NCI-H187 (cell line): ENCODE measurements at regions not wholly inside any gene's neighbourhood (a gene's known extent, or its start where the extent isn't known, plus 50 kb on each side); places are given as distances from the start of the nearest gene placed in this dataset.
A peak's percentile ranks its signal among the peaks of the same experiment; 100 is the strongest.
"Not testable (repeated sequence)": the region's sequence is repeated elsewhere in the genome, so short reads cannot be mapped to it uniquely, and the experiment has no call there.

Experiments
- DNase-seq, 2 experiments: peaks; one replicate each; lab custom pipeline; 2025; lab: John Stamatoyannopoulos, UW

- no peak for DNase-seq
Measured at GRCh38 chr10:111267673-111268072, 190.8 kb downstream of the ADRA2A start.

- DNase-seq, result no peak
Measured at GRCh38 chr10:111273235-111273634, 196.4 kb downstream of the ADRA2A start.

- DNase-seq, result no peak
Measured at GRCh38 chr10:111273635-111274034, 196.8 kb downstream of the ADRA2A start.

- DNase-seq, result no peak
Measured at GRCh38 chr10:111275091-111275490, 198.3 kb downstream of the ADRA2A start.

GRCh38 chr10:111277661-111278060 is 200.8 kb downstream of the ADRA2A start:
- DNase-seq, result no peak

GRCh38 chr10:111278266-111278665 is 201.4 kb downstream of the ADRA2A start:
- DNase-seq, result no peak

- no peak for DNase-seq
Measured at GRCh38 chr10:111281516-111281915, 204.7 kb downstream of the ADRA2A start.

GRCh38 chr10:111289461-111289860 is 212.6 kb downstream of the ADRA2A start:
- DNase-seq, result no peak

GRCh38 chr10:111290649-111291048 is 213.8 kb downstream of the ADRA2A start:
- peak in 1 of 2 experiments; percentile 10 for DNase-seq

GRCh38 chr10:111295788-111296187 is 219.0 kb downstream of the ADRA2A start:
- DNase-seq, result no peak

GRCh38 chr10:111297351-111297848 is 220.6 kb downstream of the ADRA2A start:
- DNase-seq, result no peak

GRCh38 chr10:111298031-111298430 is 221.2 kb downstream of the ADRA2A start:
- DNase-seq, result no peak

- DNase-seq, result no peak
Measured at GRCh38 chr10:111299037-111299436, 222.2 kb downstream of the ADRA2A start.

GRCh38 chr10:111303887-111304286 is 227.1 kb downstream of the ADRA2A start:
- DNase-seq, result no peak

GRCh38 chr10:111316722-111317212 is 239.9 kb downstream of the ADRA2A start:
- DNase-seq, result peak; percentile 14 to 40

GRCh38 chr10:111319866-111320265 is 243.0 kb downstream of the ADRA2A start:
- DNase-seq, result no peak

- DNase-seq, result no peak
Measured at GRCh38 chr10:111323389-111323966, 246.6 kb downstream of the ADRA2A start.

GRCh38 chr10:111332174-111332573 is 255.3 kb downstream of the ADRA2A start:
- DNase-seq, result not testable (repeated sequence)

- DNase-seq, result no peak
Measured at GRCh38 chr10:111335826-111336225, 259.0 kb downstream of the ADRA2A start.

- peak; percentile 9 to 41 for DNase-seq
Measured at GRCh38 chr10:111338035-111338434, 261.2 kb downstream of the ADRA2A start.

GRCh38 chr10:111338805-111339204 is 262.0 kb downstream of the ADRA2A start:
- DNase-seq, result peak in 1 of 2 experiments; percentile 5

GRCh38 chr10:111344804-111345203 is 268.0 kb downstream of the ADRA2A start:
- DNase-seq, result no peak

- DNase-seq, result peak; percentile 3 to 7
Measured at GRCh38 chr10:111347386-111348013, 270.7 kb downstream of the ADRA2A start.

- DNase-seq, result no peak
Measured at GRCh38 chr10:111348076-111348475, 271.2 kb downstream of the ADRA2A start.
